Activated CD8-positive, alpha-beta memory T cell treated with anti-CD3 and anti-CD28 coated beads for 1 hour (primary cell): ENCODE measurements at regions not wholly inside any gene's neighbourhood (a gene's known extent, or its start where the extent isn't known, plus 50 kb on each side); places are given as distances from the start of the nearest gene placed in this dataset.

Source experiments
- DNase-seq, 2 donors: peaks; one replicate each; pipeline ENCODE4 v3.0.0-alpha.2; 2020; ENCODE audit warnings: low read depth in 1 of 2; ENCODE audit errors: extremely low read depth in 1 of 2

GRCh38 chr5:61596265-61596664 lies 264.2 kb downstream of the ZSWIM6 start:
- no peak for DNase-seq

- no peak for DNase-seq
Observed at GRCh38 chr5:61597684-61598083, 265.6 kb downstream of the ZSWIM6 start.

GRCh38 chr5:61598126-61598525 lies 266.1 kb downstream of the ZSWIM6 start:
- no peak for DNase-seq

- DNase-seq: no peak
Observed at GRCh38 chr5:61599370-61600122, 267.5 kb downstream of the ZSWIM6 start.

GRCh38 chr5:61600123-61600444 lies 268.0 kb downstream of the ZSWIM6 start:
- no peak for DNase-seq

GRCh38 chr5:61600945-61601511 lies 269.0 kb downstream of the ZSWIM6 start:
- no peak for DNase-seq

- DNase-seq: no peak
Observed at GRCh38 chr5:61603211-61603908, 271.3 kb downstream of the ZSWIM6 start.

- no peak for DNase-seq
Observed at GRCh38 chr5:61604076-61605025, 272.3 kb downstream of the ZSWIM6 start.

GRCh38 chr5:61609840-61610677 lies 278.0 kb downstream of the ZSWIM6 start:
- no peak for DNase-seq

- no peak for DNase-seq
Observed at GRCh38 chr5:61610678-61611024, 278.6 kb downstream of the ZSWIM6 start.

GRCh38 chr5:61612431-61612830 lies 280.4 kb downstream of the ZSWIM6 start:
- DNase-seq: no peak

- no peak for DNase-seq
Observed at GRCh38 chr5:61613679-61614078, 281.6 kb downstream of the ZSWIM6 start.

- DNase-seq: no peak
Observed at GRCh38 chr5:61614606-61615005, 282.5 kb downstream of the ZSWIM6 start.

GRCh38 chr5:61617039-61617438 lies 285.0 kb downstream of the ZSWIM6 start:
- no peak for DNase-seq

GRCh38 chr5:61617995-61618525 lies 286.0 kb downstream of the ZSWIM6 start:
- no peak for DNase-seq

GRCh38 chr5:61618577-61618976 lies 286.5 kb downstream of the ZSWIM6 start:
- DNase-seq: no peak

GRCh38 chr5:61619289-61619688 lies 287.2 kb downstream of the ZSWIM6 start:
- no peak for DNase-seq

- DNase-seq: no peak
Observed at GRCh38 chr5:61619777-61620518, 287.9 kb downstream of the ZSWIM6 start.

- DNase-seq: no peak
Observed at GRCh38 chr5:61620699-61621182, 288.7 kb downstream of the ZSWIM6 start.
